ENCODE measurements at regions not wholly inside any gene's neighbourhood (a gene's known extent, or its start where the extent isn't known, plus 50 kb on each side); places are given as distances from the start of the nearest gene placed in this dataset.

DNA sequence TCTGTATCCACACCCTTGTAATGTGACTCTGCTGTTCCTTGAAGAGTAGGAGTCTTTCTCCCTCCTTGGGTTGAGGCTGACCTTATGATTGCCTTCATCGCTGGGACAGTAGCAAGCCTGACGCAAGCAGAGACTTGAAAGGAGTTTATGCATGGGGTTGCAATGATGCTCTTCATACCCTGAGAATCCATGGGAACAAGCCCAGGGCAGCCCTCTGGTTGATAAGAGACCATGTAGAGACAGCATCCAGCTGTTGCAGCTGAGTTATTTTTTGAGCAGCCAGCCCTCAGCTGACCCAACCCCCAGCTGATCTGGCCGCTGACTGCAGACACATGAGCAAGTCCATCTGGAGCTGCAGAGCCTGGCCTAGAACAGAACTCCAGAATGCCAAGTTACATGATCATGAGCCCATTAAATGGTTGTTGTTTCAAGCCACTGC lies 60.6 kb upstream of the ARNT2 start (continued):
- TF ChIP-seq, protein P1, sequence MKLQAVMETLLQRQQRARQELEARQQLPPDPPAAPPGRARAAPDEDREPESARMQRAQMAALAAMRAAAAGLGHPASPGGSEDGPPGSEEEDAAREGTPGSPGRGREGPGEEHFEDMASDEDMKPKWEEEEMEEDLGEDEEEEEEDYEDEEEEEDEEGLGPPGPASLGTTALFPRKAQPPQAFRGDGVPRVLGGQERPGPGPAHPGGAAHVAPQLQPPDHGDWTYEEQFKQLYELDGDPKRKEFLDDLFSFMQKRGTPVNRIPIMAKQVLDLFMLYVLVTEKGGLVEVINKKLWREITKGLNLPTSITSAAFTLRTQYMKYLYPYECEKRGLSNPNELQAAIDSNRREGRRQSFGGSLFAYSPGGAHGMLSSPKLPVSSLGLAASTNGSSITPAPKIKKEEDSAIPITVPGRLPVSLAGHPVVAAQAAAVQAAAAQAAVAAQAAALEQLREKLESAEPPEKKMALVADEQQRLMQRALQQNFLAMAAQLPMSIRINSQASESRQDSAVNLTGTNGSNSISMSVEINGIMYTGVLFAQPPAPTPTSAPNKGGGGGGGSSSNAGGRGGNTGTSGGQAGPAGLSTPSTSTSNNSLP (IDR thresholded peaks at IDR 0.05; ENCODE audit: low read depth, low read length): no peak
- no peak for TF ChIP-seq ATM (IDR thresholded peaks at IDR 0.05; ENCODE audit: borderline replicate concordance)
- TF ChIP-seq, protein P2, sequence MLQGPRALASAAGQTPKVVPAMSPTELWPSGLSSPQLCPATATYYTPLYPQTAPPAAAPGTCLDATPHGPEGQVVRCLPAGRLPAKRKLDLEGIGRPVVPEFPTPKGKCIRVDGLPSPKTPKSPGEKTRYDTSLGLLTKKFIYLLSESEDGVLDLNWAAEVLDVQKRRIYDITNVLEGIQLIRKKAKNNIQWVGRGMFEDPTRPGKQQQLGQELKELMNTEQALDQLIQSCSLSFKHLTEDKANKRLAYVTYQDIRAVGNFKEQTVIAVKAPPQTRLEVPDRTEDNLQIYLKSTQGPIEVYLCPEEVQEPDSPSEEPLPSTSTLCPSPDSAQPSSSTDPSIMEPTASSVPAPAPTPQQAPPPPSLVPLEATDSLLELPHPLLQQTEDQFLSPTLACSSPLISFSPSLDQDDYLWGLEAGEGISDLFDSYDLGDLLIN (CRISPR knock-in tag; IDR thresholded peaks at IDR 0.05; ENCODE audit: borderline replicate concordance): no peak
- TF ChIP-seq BRD4 (CRISPR knock-in tag; IDR thresholded peaks at IDR 0.05): no peak
- TF ChIP-seq, protein P3, sequence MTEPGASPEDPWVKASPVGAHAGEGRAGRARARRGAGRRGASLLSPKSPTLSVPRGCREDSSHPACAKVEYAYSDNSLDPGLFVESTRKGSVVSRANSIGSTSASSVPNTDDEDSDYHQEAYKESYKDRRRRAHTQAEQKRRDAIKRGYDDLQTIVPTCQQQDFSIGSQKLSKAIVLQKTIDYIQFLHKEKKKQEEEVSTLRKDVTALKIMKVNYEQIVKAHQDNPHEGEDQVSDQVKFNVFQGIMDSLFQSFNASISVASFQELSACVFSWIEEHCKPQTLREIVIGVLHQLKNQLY (CRISPR knock-in tag; IDR thresholded peaks at IDR 0.05): no peak
- no peak for TF ChIP-seq KDM5A (IDR thresholded peaks at IDR 0.05; ENCODE audit: borderline replicate concordance, low read length)

DNA sequence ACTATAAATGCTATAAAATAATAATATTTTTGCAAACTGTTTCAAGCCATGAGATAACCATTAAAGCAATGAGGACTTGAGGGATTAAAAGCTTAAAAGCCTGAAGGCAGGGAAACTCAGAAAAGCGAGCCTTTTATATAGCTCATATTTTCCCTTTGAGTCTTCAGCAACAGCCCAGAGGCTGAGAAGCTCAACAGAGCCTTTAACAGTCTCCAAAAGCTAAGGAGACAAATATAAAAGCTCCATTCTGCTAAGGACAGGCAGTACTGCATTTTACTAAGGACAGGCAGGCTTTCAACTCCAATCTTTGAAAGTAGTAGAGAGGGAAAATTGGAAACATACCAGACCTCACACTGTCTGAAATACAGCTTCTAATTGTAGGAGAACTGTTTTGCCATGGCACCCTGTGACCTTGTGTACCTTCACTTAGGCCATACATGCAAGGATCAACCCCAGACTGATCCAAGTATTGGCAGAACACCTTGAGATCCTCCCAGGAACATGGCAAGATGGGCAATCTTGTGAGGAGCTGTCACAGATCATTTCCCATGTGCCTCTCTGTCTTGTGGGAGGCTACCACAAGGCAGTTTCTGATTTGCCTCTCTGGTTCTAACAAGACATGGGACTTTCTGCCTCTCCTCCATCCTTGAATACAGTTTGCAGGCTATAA lies 53.1 kb upstream of the ARNT2 start:
- CTCF ChIA-PET (ENCODE audit: low intra/inter-chr PET ratio, low total read pairs): no interaction called here
- no peak for ATAC-seq
- TF ChIP-seq, protein P4, sequence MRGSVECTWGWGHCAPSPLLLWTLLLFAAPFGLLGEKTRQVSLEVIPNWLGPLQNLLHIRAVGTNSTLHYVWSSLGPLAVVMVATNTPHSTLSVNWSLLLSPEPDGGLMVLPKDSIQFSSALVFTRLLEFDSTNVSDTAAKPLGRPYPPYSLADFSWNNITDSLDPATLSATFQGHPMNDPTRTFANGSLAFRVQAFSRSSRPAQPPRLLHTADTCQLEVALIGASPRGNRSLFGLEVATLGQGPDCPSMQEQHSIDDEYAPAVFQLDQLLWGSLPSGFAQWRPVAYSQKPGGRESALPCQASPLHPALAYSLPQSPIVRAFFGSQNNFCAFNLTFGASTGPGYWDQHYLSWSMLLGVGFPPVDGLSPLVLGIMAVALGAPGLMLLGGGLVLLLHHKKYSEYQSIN (CRISPR knock-in tag; IDR thresholded peaks at IDR 0.05; ENCODE audit: borderline replicate concordance): no peak
- TF ChIP-seq CC2D1A (CRISPR knock-in tag; IDR thresholded peaks at IDR 0.05) (no peak), ETV6 (CRISPR knock-in tag; conservative IDR thresholded peaks at IDR 0.05) (no peak), ZNF792 (CRISPR knock-in tag; IDR thresholded peaks at IDR 0.05) (no peak), ZFP90 (CRISPR knock-in tag; IDR thresholded peaks at IDR 0.05; ENCODE audit: borderline replicate concordance) (no peak), ZNF383 (CRISPR knock-in tag; IDR thresholded peaks at IDR 0.05; ENCODE audit: borderline replicate concordance) (no peak)
- TF ChIP-seq, protein P5, sequence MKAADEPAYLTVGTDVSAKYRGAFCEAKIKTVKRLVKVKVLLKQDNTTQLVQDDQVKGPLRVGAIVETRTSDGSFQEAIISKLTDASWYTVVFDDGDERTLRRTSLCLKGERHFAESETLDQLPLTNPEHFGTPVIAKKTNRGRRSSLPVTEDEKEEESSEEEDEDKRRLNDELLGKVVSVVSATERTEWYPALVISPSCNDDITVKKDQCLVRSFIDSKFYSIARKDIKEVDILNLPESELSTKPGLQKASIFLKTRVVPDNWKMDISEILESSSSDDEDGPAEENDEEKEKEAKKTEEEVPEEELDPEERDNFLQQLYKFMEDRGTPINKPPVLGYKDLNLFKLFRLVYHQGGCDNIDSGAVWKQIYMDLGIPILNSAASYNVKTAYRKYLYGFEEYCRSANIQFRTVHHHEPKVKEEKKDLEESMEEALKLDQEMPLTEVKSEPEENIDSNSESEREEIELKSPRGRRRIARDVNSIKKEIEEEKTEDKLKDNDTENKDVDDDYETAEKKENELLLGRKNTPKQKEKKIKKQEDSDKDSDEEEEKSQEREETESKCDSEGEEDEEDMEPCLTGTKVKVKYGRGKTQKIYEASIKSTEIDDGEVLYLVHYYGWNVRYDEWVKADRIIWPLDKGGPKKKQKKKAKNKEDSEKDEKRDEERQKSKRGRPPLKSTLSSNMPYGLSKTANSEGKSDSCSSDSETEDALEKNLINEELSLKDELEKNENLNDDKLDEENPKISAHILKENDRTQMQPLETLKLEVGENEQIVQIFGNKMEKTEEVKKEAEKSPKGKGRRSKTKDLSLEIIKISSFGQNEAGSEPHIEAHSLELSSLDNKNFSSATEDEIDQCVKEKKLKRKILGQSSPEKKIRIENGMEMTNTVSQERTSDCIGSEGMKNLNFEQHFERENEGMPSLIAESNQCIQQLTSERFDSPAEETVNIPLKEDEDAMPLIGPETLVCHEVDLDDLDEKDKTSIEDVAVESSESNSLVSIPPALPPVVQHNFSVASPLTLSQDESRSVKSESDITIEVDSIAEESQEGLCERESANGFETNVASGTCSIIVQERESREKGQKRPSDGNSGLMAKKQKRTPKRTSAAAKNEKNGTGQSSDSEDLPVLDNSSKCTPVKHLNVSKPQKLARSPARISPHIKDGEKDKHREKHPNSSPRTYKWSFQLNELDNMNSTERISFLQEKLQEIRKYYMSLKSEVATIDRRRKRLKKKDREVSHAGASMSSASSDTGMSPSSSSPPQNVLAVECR (CRISPR knock-in tag; IDR thresholded peaks at IDR 0.05; ENCODE audit: borderline replicate concordance): no peak

More for the DNA sequence above, 53.1 kb upstream of the ARNT2 start:
- POLR2A ChIA-PET: no interaction called here
- 0% methylated on average over 1 of the region's 1 CpG for WGBS (ENCODE audit: low lambda C conversion rate)
- Histone ChIP-seq H3K36me3 (replicated peaks in 1 of 2; ENCODE audit: control insufficient read depth in 1 of 2, insufficient read depth in 2 of 2, low read length in 2 of 2) (no peaks in the 10 kb centered on the region), H3K4me1 (ENCODE audit: insufficient read depth, low read length) (no peaks in the 10 kb centered on the region), H3K27ac (ENCODE audit: extremely low read length, insufficient read depth, low read length) (no peak overlapping the region), H3K9me3 (ENCODE audit: low read length) (no peaks in the 10 kb centered on the region), H3K9ac (ENCODE audit: insufficient read depth, low read depth, low read length) (no peak overlapping the region), H4K20me1 (ENCODE audit: insufficient read depth, low read length) (no peaks in the 10 kb centered on the region), H3K4me3 (replicated peaks in 1 of 3; ENCODE audit: insufficient read depth in 1 of 3, low read depth in 2 of 3, low read length in 3 of 3) (no peak overlapping the region), H3K4me2 (ENCODE audit: low read depth, low read length) (no peak overlapping the region), H3K79me2 (ENCODE audit: insufficient read depth, low read length) (no peaks in the 10 kb centered on the region), H2AFZ (ENCODE audit: low read length) (no peak overlapping the region), H3K27me3 (ENCODE audit: control insufficient read depth in 1 of 2, insufficient read depth in 2 of 2, low read length in 2 of 2) (no peaks in the 10 kb centered on the region; a peak in 1 of 5 replicates)
- FAIRE-seq: no peak
- in situ Hi-C loops (cut with HindIII; ENCODE audit: extremely low pct_ligation_motif_present, low pct_unique_long_range_greater_than_20kb) (no loop called here), intact Hi-C loops (cut with micrococcal nuclease; ENCODE audit: unreplicated experiment) (no loop called here)
- DNase-seq (ENCODE audit: low spot score): no peak
- BruUV-seq (replicated peaks): no TSS peak
